Stimulated activated CD4-positive, alpha-beta T cell treated with anti-CD3 and anti-CD28 coated beads, TNF-alpha, amount 100 ng/mL, for 4 hours (primary cell): ENCODE measurements at regions not wholly inside any gene's neighbourhood (a gene's known extent, or its start where the extent isn't known, plus 50 kb on each side); places are given as distances from the start of the nearest gene placed in this dataset.

Experiments
- DNase-seq, 3 experiments: peaks; one replicate each; pipeline ENCODE4 v3.0.0-alpha.2; 2020; ENCODE audit warnings: low read depth in 3 of 3

DNA sequence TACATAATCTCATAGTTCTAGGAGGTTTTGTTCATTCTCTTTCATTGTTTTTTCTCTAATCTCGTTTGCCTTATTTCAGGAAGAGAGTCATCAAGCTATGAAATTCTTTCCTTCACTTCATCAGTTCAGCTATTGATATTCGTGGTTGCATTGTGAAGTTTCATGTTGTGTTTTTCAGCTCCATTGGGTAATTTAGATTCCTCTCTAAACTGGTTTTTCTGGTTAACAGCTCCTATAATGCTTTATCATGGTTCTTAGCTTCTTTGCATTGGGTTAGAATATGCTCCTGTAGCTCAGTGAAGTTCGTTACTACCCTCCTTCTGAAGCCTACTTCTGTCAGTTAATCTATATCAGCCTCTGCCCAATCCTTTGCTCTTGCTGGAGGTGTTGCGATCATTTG lies 69.4 kb upstream of the CD96 start:
- no peak for DNase-seq

DNA sequence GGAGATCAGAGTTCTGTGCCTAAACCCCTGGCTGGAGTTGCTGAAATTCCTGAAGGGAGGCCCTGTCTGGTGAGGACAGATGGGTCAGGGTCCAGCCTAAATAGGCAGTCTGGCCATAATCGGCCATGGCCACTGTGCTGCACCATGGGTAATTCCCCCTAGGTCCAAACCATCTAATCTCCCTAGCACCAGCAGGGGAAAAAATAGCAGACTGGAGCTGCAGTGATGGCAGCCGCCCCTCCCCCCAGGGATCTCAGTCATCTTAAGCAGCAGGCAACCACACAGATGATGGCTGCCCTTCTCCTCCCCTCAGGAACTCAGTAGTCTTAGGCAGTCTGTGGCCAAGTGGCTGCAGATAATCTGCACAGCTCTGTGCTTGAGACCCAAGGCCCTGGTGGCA lies 68.4 kb upstream of the CD96 start:
- no peak for DNase-seq

DNA sequence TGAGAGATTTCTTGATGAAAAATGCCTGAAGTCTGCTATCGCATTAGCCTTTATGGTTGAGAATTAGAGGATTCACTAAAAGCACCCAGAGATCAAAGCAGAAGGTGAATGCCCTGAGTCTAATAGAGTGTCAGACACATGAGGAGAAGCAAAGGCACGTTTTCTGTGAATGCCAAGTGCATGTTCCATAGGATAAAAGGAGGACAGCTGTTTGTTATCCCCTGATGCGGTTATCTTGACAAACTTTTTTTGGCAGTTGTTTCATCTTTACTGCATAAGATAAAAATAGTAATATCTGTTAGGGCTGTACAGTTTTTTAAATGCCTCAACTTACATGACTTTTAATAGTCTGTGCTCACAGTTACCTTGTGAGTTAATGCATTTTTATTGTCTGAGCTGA lies 65.3 kb upstream of the CD96 start:
- no peak for DNase-seq

DNA sequence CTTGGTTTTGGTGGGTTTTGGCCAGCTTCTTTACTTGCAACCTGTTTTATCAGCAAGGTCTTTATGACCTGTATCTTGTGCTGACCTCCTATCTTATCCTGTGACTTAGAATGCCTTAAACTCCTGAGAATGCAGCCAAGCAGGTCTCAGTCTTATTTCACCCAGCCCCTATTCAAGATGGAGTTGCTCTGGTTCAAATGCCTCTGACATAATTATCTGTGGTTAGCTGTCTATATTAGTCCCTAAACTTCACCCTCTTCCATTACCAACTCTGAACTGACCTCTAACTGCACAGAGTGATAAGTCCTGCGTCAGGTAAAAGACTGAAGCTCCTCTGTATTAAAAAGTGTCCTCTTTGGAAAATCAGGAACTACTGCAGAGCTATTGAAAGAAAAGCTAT lies 61.9 kb upstream of the CD96 start:
- DNase-seq = no peak

DNA sequence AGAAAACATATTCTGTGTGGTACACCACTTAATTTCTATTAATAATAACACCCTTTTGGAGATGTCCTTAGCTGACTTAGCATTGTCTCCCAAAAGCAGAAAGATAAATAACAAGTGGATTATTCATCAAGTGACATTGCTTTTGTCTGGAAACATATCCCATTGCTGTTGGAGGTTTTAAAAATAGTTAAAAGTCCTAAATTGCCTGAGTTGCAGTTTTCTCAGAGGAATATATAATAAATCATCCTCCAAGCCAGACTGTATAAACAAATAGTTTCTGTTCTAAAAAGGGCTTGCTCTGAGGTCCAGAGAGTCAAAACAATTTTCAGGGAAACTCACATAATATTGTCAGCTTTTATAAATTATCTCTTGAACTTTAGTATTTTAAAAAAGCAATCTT lies 60.4 kb upstream of the CD96 start:
- no peak for DNase-seq

DNA sequence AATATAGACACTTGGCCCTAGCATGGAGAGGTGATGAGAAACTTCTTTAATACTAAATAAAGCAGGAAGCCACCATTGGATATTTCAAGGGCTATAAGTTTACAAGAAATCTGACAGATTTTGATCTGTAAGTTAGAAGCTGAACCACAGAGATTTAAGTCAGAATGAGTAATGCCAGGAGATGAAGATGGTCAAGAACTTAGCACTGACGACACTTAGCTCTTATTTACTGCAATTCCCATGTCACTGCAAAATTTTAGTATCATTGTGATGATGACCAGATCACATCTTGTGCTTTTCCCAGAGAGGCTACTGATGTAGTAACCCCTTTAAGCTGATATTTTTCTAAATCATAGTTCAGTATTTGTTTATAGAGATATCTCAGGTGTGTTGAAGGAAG lies 59.4 kb upstream of the CD96 start:
- no peak for DNase-seq

DNA sequence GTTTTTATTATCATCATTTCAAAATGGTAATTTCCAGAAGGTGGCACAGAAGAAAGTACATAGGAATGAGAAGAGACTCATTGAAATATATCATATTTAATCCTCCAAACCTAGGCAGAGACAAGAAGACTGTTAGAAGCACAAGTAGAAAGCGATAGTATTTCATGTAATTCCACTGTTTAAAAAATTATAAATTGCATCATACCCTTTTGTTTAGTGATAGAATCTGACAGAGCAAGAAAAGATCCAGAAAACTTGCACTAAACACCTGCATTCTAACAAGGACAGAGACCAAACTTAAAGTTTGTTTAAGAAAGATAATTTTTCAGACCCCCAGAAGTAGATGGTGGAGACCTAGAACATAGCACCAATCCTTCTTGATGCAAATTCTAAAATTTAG lies 56.9 kb upstream of the CD96 start:
- no peak for DNase-seq
